Activated T-helper 17 cell treated with anti-CD3 and anti-CD28 coated beads, Interleukin-2, amount 50 U/mL, for 72 hours (primary cell): ENCODE measurements at regions not wholly inside any gene's neighbourhood (a gene's known extent, or its start where the extent isn't known, plus 50 kb on each side); places are given as distances from the start of the nearest gene placed in this dataset.

Experiments
- ATAC-seq: fragments of 150-1000 bp; cut with Tn5 transposase; replicated peaks from 2 replicates; pipeline ENCODE4 v1.10.0; 2021; ENCODE audit warnings: mild to moderate bottlenecking, moderate library complexity
- H3K27ac Mint-ChIP-seq: one replicate; pipeline ENCODE4 v1.8.0; 2022; ENCODE audit warnings: mixed read lengths
- H3K27me3 Mint-ChIP-seq: one replicate; pipeline ENCODE4 v1.8.0; 2022; ENCODE audit warnings: mixed read lengths
- H3K36me3 Mint-ChIP-seq: one replicate; pipeline ENCODE4 v1.8.0; 2022; ENCODE audit warnings: low read depth, mild to moderate bottlenecking, mixed read lengths
- H3K4me1 Mint-ChIP-seq: one replicate; pipeline ENCODE4 v1.8.0; 2022; ENCODE audit warnings: mixed read lengths
- H3K4me3 Mint-ChIP-seq: one replicate; pipeline ENCODE4 v1.8.0; 2022; ENCODE audit warnings: mild to moderate bottlenecking, mixed read lengths
- H3K9me3 Mint-ChIP-seq: one replicate; pipeline ENCODE4 v1.8.0; 2022; ENCODE audit warnings: mixed read lengths

- Mint-ChIP-seq H3K36me3 (no peaks in the 10 kb centered on the region), H3K27me3 (no peaks in the 10 kb centered on the region), H3K9me3 (peaks cover 11% of the 10 kb centered on the region), H3K4me1 (peaks cover 26% of the 10 kb centered on the region), H3K4me3 (peak overlapping the region; percentile 30), H3K27ac (peak overlapping the region; percentile 68)
- ATAC-seq = no peak
These were observed 154.8 kb upstream of the ID2 start for GRCh38 chr2:8527031-8527430.

DNA sequence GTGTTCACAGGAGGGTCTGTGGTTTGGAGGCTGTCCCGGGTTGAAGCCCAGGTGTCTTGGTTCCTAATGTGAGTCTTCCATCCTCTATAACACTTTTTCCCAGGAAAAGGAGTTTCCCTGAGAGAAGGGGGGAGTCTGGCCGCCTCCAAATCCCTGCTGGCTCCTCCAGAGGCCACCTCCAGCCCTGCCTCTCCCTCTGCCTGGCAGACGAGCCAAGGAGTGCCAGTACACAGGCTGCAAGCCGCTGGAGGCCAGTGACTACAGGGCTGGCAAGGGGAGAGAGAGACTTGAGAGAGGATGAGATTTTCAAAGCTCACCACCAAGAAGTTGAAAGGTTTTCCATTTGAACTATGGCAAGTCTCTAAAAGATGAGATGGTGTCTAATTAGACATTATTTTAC, 154.2 kb upstream of the ID2 start:
- no peaks in the 10 kb centered on the region for H3K36me3 Mint-ChIP-seq
- H3K4me3 Mint-ChIP-seq = no peak overlapping the region
- ATAC-seq = no peak
- peaks cover 20% of the 10 kb centered on the region for H3K4me1 Mint-ChIP-seq
- no peaks in the 10 kb centered on the region for H3K27me3 Mint-ChIP-seq
- peaks cover 10% of the 10 kb centered on the region for H3K9me3 Mint-ChIP-seq
- no peak overlapping the region for H3K27ac Mint-ChIP-seq

- peaks cover 9% of the 10 kb centered on the region for H3K4me1 Mint-ChIP-seq
- H3K9me3 Mint-ChIP-seq = peaks cover 8% of the 10 kb centered on the region
- no peaks in the 10 kb centered on the region for H3K36me3 Mint-ChIP-seq
- no peak for ATAC-seq
- no peak overlapping the region for H3K4me3 Mint-ChIP-seq
- H3K27me3 Mint-ChIP-seq = no peaks in the 10 kb centered on the region
- no peak overlapping the region for H3K27ac Mint-ChIP-seq
These were observed 153.0 kb upstream of the ID2 start for GRCh38 chr2:8528863-8529262.

DNA sequence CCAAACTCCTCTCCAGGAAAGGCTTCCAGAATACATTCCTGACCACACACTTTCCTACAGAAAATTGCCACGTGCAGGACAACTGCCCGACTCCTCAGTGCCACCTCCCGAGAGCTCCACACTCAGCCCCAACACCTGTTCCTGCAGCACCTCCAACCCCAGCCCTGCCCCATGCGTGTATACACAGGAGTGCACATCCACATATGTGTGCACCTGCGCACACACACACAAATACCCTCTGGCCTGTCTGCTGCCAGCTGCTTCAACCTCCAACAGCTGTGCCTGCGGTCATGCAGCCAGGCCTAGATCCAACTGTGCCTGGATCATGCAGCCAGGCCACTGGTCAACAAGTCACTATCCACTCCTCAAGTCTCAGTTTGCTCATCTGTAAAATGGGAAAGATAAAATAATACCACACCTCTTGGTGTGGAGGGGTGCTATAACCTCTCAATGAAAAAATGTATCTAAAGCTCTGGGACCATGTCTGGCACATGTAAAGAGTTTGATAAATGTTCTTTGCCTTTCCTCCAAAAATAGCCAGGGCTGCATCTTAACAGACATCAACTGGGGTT, 152.1 kb upstream of the ID2 start:
- Mint-ChIP-seq H3K36me3 (no peaks in the 10 kb centered on the region), H3K27me3 (no peaks in the 10 kb centered on the region), H3K27ac (peak overlapping the region; percentile 63), H3K4me1 (peaks cover 9% of the 10 kb centered on the region), H3K4me3 (no peak overlapping the region), H3K9me3 (peaks cover 8% of the 10 kb centered on the region)
- no peak for ATAC-seq

DNA sequence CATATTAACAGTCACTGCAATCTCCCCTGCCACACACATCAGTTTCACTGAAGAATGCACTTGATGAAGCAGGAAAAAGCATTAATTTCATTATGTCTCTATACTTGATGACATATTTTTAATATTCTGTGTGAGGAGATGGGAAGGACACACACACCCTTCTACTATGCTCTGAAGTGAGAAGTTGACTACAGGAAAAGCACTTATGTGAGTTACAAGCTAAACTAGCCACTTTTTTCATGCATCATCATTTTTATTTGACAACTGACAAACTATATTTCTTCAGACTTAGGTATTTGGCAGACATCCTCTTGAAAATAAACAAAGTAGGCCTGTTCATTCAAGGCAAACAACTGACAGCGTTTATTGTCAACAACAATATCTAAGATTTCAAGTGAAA, 150.4 kb upstream of the ID2 start:
- Mint-ChIP-seq H3K9me3 (peaks cover 8% of the 10 kb centered on the region), H3K27ac (no peak overlapping the region), H3K36me3 (no peaks in the 10 kb centered on the region), H3K27me3 (no peaks in the 10 kb centered on the region), H3K4me1 (peaks cover 10% of the 10 kb centered on the region), H3K4me3 (no peak overlapping the region)
- ATAC-seq = no peak

GRCh38 chr2:8532438-8532837, 149.4 kb upstream of the ID2 start:
- Mint-ChIP-seq H3K27ac (no peak overlapping the region), H3K4me1 (peaks cover 14% of the 10 kb centered on the region), H3K27me3 (no peaks in the 10 kb centered on the region), H3K9me3 (peaks cover 8% of the 10 kb centered on the region), H3K36me3 (no peaks in the 10 kb centered on the region), H3K4me3 (no peak overlapping the region)
- no peak for ATAC-seq

- Mint-ChIP-seq H3K9me3 (peaks cover 8% of the 10 kb centered on the region), H3K27ac (no peak overlapping the region), H3K36me3 (no peaks in the 10 kb centered on the region), H3K27me3 (no peaks in the 10 kb centered on the region), H3K4me1 (peaks cover 19% of the 10 kb centered on the region), H3K4me3 (no peak overlapping the region)
- no peak for ATAC-seq
These were observed 147.9 kb upstream of the ID2 start for GRCh38 chr2:8533923-8534322.

DNA sequence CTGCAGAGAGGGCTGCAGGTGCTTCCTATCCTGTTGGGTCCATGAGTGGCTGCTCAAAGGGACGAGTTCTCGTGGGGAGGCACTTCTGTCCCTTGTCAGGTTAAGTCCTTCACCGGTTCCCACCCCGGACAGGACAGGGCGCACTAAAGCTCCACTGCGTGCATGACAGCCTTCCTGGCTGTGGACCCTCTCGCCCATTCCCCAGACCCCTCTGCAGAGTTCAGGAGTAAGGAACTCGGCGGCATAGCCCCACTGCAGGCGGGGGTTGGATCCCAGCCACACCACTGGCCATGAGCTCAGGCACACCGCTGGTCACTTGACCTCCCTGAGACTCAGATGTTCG, 147.5 kb upstream of the ID2 start:
- H3K27me3 Mint-ChIP-seq = no peaks in the 10 kb centered on the region
- H3K27ac Mint-ChIP-seq = no peak overlapping the region
- H3K36me3 Mint-ChIP-seq = no peaks in the 10 kb centered on the region
- peaks cover 19% of the 10 kb centered on the region for H3K4me1 Mint-ChIP-seq
- ATAC-seq = no peak
- peaks cover 8% of the 10 kb centered on the region for H3K9me3 Mint-ChIP-seq
- no peak overlapping the region for H3K4me3 Mint-ChIP-seq

- Mint-ChIP-seq H3K36me3 (no peaks in the 10 kb centered on the region), H3K4me3 (peak overlapping the region; percentile 71), H3K9me3 (peaks cover 8% of the 10 kb centered on the region), H3K27me3 (no peaks in the 10 kb centered on the region), H3K27ac (peak overlapping the region; percentile 96), H3K4me1 (peaks cover 23% of the 10 kb centered on the region)
- ATAC-seq = no peak
These were observed 147.0 kb upstream of the ID2 start for GRCh38 chr2:8534729-8535468.

- peak overlapping the region; percentile 96 for H3K27ac Mint-ChIP-seq
- peak overlapping the region; percentile 71 for H3K4me3 Mint-ChIP-seq
- no peak for ATAC-seq
These were observed 146.4 kb upstream of the ID2 start for GRCh38 chr2:8535469-8535795.

GRCh38 chr2:8535821-8536685, 145.8 kb upstream of the ID2 start:
- H3K9me3 Mint-ChIP-seq = peaks cover 6% of the 10 kb centered on the region
- no peaks in the 10 kb centered on the region for H3K27me3 Mint-ChIP-seq
- peak overlapping the region; percentile 96 for H3K27ac Mint-ChIP-seq
- H3K4me3 Mint-ChIP-seq = peak overlapping the region; percentile 71
- peak; percentile 50 for ATAC-seq
- H3K36me3 Mint-ChIP-seq = peaks cover 3% of the 10 kb centered on the region
- peaks cover 34% of the 10 kb centered on the region for H3K4me1 Mint-ChIP-seq

More at GRCh38 chr2:8535469-8535795, 146.4 kb upstream of the ID2 start:
- peaks cover 8% of the 10 kb centered on the region for H3K9me3 Mint-ChIP-seq
- no peaks in the 10 kb centered on the region for H3K36me3 Mint-ChIP-seq
- no peaks in the 10 kb centered on the region for H3K27me3 Mint-ChIP-seq
- peaks cover 28% of the 10 kb centered on the region for H3K4me1 Mint-ChIP-seq

DNA sequence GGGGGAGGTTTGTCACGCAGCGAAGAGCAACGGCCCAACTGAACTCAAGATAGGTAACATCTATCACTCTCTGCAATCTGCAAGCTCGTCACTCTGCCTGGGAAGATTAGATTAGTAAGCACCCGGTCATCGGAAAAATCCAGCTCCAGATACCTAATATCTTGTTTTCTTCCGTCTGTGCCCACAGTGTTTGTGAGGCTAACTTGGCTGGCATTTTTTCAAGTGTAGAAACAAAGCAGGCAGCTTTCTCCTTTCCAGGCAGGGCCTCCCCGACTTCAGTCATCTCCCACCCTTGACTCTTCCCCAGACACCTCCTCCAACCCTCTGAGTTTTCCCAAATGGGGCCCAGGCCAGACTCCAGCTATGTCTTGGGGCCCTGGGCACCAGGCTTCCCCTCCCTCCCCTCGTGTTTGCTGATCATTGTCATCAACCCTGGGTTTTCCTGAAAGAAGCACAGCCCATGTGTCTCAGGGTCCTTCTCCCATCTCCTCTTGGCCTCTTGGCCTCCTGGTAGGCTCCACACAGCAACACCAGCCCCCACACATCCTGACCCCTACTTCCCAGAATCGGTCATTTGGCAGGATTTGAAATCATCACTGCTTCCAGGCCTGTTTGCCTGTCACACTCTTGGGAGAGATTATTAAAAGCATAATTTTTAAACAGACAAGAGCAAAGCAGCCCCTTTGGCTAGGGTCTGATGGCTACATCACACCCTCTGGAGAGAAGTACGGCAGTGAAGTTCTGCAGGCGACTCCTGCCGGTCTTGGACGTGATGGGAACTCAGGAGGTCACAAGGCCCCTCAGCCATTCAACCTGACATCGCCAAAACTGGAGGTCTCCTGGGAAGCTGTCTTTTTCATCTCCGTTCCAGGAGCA, 144.9 kb upstream of the ID2 start:
- Mint-ChIP-seq H3K36me3 (peaks cover 12% of the 10 kb centered on the region), H3K4me3 (peak overlapping the region; percentile 71), H3K9me3 (peaks cover 3% of the 10 kb centered on the region), H3K27ac (peak overlapping the region; percentile 96), H3K4me1 (peaks cover 43% of the 10 kb centered on the region), H3K27me3 (no peaks in the 10 kb centered on the region)
- ATAC-seq = peak; percentile 47

DNA sequence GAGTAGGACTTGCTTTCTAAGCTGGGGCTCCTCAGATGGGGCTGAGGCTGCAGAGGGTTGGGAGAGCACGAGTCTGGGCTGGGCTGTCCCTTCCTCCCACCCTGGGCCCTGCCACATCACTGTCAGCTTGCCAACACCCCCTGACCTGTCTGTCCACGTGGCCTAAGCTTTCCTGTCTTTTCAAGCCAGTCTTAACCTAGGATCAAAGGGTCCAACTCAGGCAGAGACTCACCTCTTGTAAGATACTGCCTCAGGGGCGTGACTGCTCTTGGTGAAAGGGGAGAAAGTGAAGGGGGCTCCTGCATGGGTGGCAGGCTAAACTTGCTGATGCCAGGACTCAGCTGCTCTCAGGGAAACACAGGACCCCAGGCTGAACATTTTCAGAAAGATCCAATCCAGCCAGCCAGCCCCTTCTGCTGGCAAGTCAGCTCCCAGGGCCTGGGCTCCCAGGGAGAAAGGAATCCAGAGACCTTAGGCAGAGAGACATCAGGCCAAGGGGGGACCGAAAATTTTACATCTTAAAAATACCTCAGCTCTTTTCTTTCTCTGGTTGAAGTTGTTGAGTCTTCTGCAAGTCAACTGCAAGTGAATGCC, 144.2 kb upstream of the ID2 start:
- Mint-ChIP-seq H3K27me3 (no peaks in the 10 kb centered on the region), H3K36me3 (peaks cover 19% of the 10 kb centered on the region), H3K27ac (peak overlapping the region; percentile 96), H3K4me1 (peaks cover 50% of the 10 kb centered on the region), H3K9me3 (no peaks in the 10 kb centered on the region), H3K4me3 (peak overlapping the region; percentile 71)
- no peak for ATAC-seq

DNA sequence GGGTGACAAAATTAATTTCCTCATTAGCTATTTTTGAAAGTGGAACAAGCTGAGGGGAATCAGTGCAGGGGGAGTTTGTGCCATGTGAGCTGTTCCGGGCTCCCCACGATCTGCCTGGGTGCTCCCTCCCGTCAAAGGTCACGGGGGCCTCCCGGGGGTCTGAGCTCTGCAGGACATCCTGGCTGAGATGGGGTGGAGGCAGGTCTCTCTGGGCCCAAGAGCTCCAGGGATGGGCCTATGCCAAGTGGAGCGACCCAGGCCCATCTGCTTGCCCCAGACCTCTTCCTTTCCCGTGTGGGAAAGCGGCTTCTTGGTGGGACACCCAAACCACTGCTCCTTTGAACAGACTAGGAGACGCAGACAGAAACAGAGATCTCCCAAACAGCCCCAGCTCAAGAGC, 143.3 kb upstream of the ID2 start:
- Mint-ChIP-seq H3K4me1 (peaks cover 53% of the 10 kb centered on the region), H3K36me3 (peaks cover 28% of the 10 kb centered on the region), H3K9me3 (no peaks in the 10 kb centered on the region), H3K4me3 (peak overlapping the region; percentile 71), H3K27ac (peak overlapping the region; percentile 96), H3K27me3 (no peaks in the 10 kb centered on the region)
- no peak for ATAC-seq
